Fibroblast of lung (primary cell): ENCODE measurements at regions not wholly inside any gene's neighbourhood (a gene's known extent, or its start where the extent isn't known, plus 50 kb on each side); places are given as distances from the start of the nearest gene placed in this dataset.

ENCODE experiments used
- DNase-seq, 2 donors: peaks; one replicate each; pipeline versions ENCODE4 v3.0.0 to v3.0.0-alpha.2; 2010; ENCODE audit warnings: low read depth in 2 of 2
- H2AFZ ChIP-seq: 2 replicates; pipeline ENCODE4 v1.5.1; 2012; ENCODE audit warnings: low read length, control low read depth, inconsistent platforms
- H3K27ac ChIP-seq: 2 replicates; pipeline ENCODE4 v1.5.1; 2011; ENCODE audit warnings: low read length, control low read depth; ENCODE audit not compliant: insufficient read depth
- H3K27me3 ChIP-seq: 2 replicates; pipeline ENCODE4 v1.5.1; 2011; ENCODE audit warnings: mild to moderate bottlenecking, low read length; ENCODE audit not compliant: control insufficient read depth, insufficient read depth
- H3K36me3 ChIP-seq: 2 replicates; pipeline ENCODE4 v1.5.1; 2011; ENCODE audit warnings: low read length; ENCODE audit not compliant: control insufficient read depth, insufficient read depth
- H3K4me1 ChIP-seq: 2 replicates; pipeline ENCODE4 v1.5.1; 2011; ENCODE audit warnings: low read length; ENCODE audit not compliant: control insufficient read depth, insufficient read depth; ENCODE audit errors: extremely low read depth
- H3K4me2 ChIP-seq: 2 replicates; pipeline ENCODE4 v1.5.1; 2011; ENCODE audit warnings: low read length, control low read depth; ENCODE audit not compliant: insufficient read depth; ENCODE audit errors: extremely low read depth
- H3K4me3 ChIP-seq, 4 experiments: fragments of 200-600 bp in 1 of 4; sonication (generic) in 1 of 4; replicated peaks in 1 of 4; 2 replicates each; pipeline ENCODE4 v1.5.1; 2011 to 2016; ENCODE audit warnings: low read length in 4 of 4, low read depth in 3 of 4, mild to moderate bottlenecking in 3 of 4, control low read depth in 2 of 4, inconsistent platforms in 1 of 4, mixed read lengths in 1 of 4; ENCODE audit not compliant: insufficient read depth in 1 of 4; ENCODE audit errors: control extremely low read depth in 1 of 4
- H3K79me2 ChIP-seq: 2 replicates; pipeline ENCODE4 v1.5.1; 2012; ENCODE audit warnings: mild to moderate bottlenecking, low read length, inconsistent platforms; ENCODE audit not compliant: control insufficient read depth, insufficient read depth
- H3K9ac ChIP-seq: 2 replicates; pipeline ENCODE4 v1.5.1; 2011; ENCODE audit warnings: mild to moderate bottlenecking, low read length, control low read depth; ENCODE audit not compliant: insufficient read depth
- H3K9me3 ChIP-seq: 2 replicates; pipeline ENCODE4 v1.5.1; 2012; ENCODE audit warnings: low read depth, low read length; ENCODE audit not compliant: control insufficient read depth, insufficient read depth
- H4K20me1 ChIP-seq: 2 replicates; pipeline ENCODE4 v1.5.1; 2011; ENCODE audit warnings: low read length; ENCODE audit not compliant: control insufficient read depth, insufficient read depth; ENCODE audit errors: extremely low read depth
- EZH2 ChIP-seq: IDR thresholded peaks from 2 replicates; pipeline ENCODE4 v1.5.1; 2012; ENCODE audit warnings: low read length, control low read depth, mild to moderate bottlenecking; ENCODE audit errors: missing control alignments
- TF ChIP-seq, protein P1 (sequence below), 2 donors: IDR thresholded peaks in 1 of 2; conservative IDR thresholded peaks in 1 of 2; 1 replicate in 1 of 2; 2 replicates in 1 of 2; pipeline ENCODE4 v1.5.1; 2011 to 2012; ENCODE audit warnings: low read length in 2 of 2, control low read depth in 1 of 2, inconsistent platforms in 1 of 2, low read depth in 1 of 2, mild to moderate bottlenecking in 1 of 2

DNA sequence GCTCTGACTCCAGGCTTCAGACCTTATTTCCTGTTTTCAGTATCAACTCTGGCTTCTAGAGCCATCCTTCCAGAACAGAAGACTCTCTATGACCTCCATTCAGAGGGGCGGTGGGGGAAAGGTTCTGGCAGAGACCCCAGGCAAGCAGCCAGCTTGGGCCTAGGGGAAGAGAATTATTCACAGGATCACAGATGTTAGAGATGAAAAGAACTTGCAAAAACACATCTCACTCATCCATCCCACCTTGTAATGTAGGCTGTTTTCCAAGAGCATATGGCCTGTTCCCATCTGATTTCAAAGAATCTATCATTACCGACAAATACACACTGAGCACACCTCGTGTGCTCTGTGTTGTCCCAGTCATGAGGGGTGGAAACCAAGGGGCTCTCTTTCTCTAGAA is 131.9 kb downstream of the GRIN2B start:
- Histone ChIP-seq H3K9ac (no peak overlapping the region), H3K27ac (no peak overlapping the region), H3K79me2 (no peaks in the 10 kb centered on the region), H3K36me3 (no peaks in the 10 kb centered on the region), H3K9me3 (no peaks in the 10 kb centered on the region), H2AFZ (no peak overlapping the region), H3K4me1 (no peaks in the 10 kb centered on the region), H3K27me3 (no peaks in the 10 kb centered on the region), H3K4me2 (no peak overlapping the region), H4K20me1 (no peaks in the 10 kb centered on the region), H3K4me3 (no peak overlapping the region)
- DNase-seq = no peak
- no peak for TF ChIP-seq EZH2
- TF ChIP-seq, protein P1, sequence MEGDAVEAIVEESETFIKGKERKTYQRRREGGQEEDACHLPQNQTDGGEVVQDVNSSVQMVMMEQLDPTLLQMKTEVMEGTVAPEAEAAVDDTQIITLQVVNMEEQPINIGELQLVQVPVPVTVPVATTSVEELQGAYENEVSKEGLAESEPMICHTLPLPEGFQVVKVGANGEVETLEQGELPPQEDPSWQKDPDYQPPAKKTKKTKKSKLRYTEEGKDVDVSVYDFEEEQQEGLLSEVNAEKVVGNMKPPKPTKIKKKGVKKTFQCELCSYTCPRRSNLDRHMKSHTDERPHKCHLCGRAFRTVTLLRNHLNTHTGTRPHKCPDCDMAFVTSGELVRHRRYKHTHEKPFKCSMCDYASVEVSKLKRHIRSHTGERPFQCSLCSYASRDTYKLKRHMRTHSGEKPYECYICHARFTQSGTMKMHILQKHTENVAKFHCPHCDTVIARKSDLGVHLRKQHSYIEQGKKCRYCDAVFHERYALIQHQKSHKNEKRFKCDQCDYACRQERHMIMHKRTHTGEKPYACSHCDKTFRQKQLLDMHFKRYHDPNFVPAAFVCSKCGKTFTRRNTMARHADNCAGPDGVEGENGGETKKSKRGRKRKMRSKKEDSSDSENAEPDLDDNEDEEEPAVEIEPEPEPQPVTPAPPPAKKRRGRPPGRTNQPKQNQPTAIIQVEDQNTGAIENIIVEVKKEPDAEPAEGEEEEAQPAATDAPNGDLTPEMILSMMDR (conservative IDR thresholded peaks at IDR 0.05 in 1 of 2, IDR thresholded peaks at IDR 0.05 in 1 of 2; ENCODE audit: low read depth in 1 of 2, low read length in 2 of 2) = no peak

GRCh38 chr12:13843841-13844240 is 137.6 kb downstream of the GRIN2B start:
- Histone ChIP-seq H3K4me3 (no peak overlapping the region), H4K20me1 (no peaks in the 10 kb centered on the region), H2AFZ (no peak overlapping the region), H3K27me3 (no peaks in the 10 kb centered on the region), H3K79me2 (no peaks in the 10 kb centered on the region), H3K9ac (no peak overlapping the region), H3K9me3 (no peaks in the 10 kb centered on the region), H3K27ac (no peak overlapping the region), H3K4me2 (no peak overlapping the region), H3K4me1 (no peaks in the 10 kb centered on the region), H3K36me3 (no peaks in the 10 kb centered on the region)
- no peak for DNase-seq
- TF ChIP-seq EZH2 = no peak
- TF ChIP-seq, protein P1 (conservative IDR thresholded peaks at IDR 0.05 in 1 of 2, IDR thresholded peaks at IDR 0.05 in 1 of 2; ENCODE audit: low read depth in 1 of 2, low read length in 2 of 2) = no peak

GRCh38 chr12:13841358-13841757 is 140.0 kb downstream of the GRIN2B start:
- DNase-seq = no peak
- TF ChIP-seq, protein P1 (conservative IDR thresholded peaks at IDR 0.05 in 1 of 2, IDR thresholded peaks at IDR 0.05 in 1 of 2; ENCODE audit: low read depth in 1 of 2, low read length in 2 of 2) = no peak
- TF ChIP-seq EZH2 = no peak
- H3K4me1 ChIP-seq = no peaks in the 10 kb centered on the region

More at GRCh38 chr12:13841358-13841757, 140.0 kb downstream of the GRIN2B start:
- H3K4me2 ChIP-seq = no peak overlapping the region
- H3K36me3 ChIP-seq = no peaks in the 10 kb centered on the region
- no peak overlapping the region for H2AFZ ChIP-seq
- no peaks in the 10 kb centered on the region for H3K27me3 ChIP-seq
- H4K20me1 ChIP-seq = no peaks in the 10 kb centered on the region
- no peak overlapping the region for H3K4me3 ChIP-seq
- H3K79me2 ChIP-seq = no peaks in the 10 kb centered on the region
- no peaks in the 10 kb centered on the region for H3K9me3 ChIP-seq
- H3K27ac ChIP-seq = no peak overlapping the region
- no peak overlapping the region for H3K9ac ChIP-seq
